GM12878 (cell line): ENCODE measurements at regions not wholly inside any gene's neighbourhood (a gene's known extent, or its start where the extent isn't known, plus 50 kb on each side); places are given as distances from the start of the nearest gene placed in this dataset.
A peak's percentile ranks its signal among the peaks of the same experiment; 100 is the strongest.

ENCODE experiments used
- ATAC-seq: fragments of 200-7000 bp; cut with Tn5 transposase; 3 replicates; pipeline ENCODE4 v1.9.1; 2020; ENCODE audit warnings: mild to moderate bottlenecking, moderate library complexity
- BruUV-seq: library from RNA; stranded (reverse); fragments of 400-500 nt; replicated peaks from 2 replicates; lab custom pipeline; 2021; lab: Mats Ljungman, UMichigan
- CTCF ChIA-PET: fragments of 300-600 bp; sonication (Branson Sonifier 250); formaldehyde crosslinking; extraction: SDS; loops from one replicate; lab custom pipeline; 2021; ENCODE audit warnings: inconsistent platforms; lab: Yijun Ruan, JAX
- POLR2A ChIA-PET: fragments of 350-600 bp; formaldehyde crosslinking; extraction: SDS; loops from one replicate; lab custom pipeline; 2021; ENCODE audit warnings: inconsistent platforms; lab: Charles Lee
- RAD21 ChIA-PET: fragments of 300-600 bp; sonication (Branson Sonifier 250); formaldehyde crosslinking; loops from one replicate; lab custom pipeline; 2023; ENCODE audit warnings: antibody characterized with exemption; ENCODE audit not compliant: unreplicated experiment; lab: Charles Lee
- SMC1A ChIA-PET: fragments of 300-600 bp; sonication (Branson Sonifier 250); formaldehyde crosslinking; loops from one replicate; lab custom pipeline; 2023; ENCODE audit not compliant: unreplicated experiment, uncharacterized antibody; lab: Charles Lee
- DNase-seq: peaks from one replicate; pipeline ENCODE4 v3.0.0-alpha.2; 2011; ENCODE audit warnings: low read depth, low spot score
- FAIRE-seq: peaks from 3 replicates; lab custom pipeline; 2011; peaks lifted over from hg19 to GRCh38; lab: Jason Lieb, UNC
- H2AFZ ChIP-seq: 2 replicates; pipeline ENCODE4 v1.6.0; 2011; ENCODE audit warnings: low read depth, low read length, control low read depth; ENCODE audit not compliant: control insufficient read depth
- H3K27ac ChIP-seq: 2 replicates; pipeline ENCODE4 v1.5.1; 2011; ENCODE audit warnings: control low read depth; ENCODE audit not compliant: control insufficient read depth, insufficient read depth
- H3K27me3 ChIP-seq, 2 experiments: replicated peaks in 1 of 2; 2 replicates each; pipeline versions ENCODE4 v1.6.0 to v1.6.1; 2011; ENCODE audit warnings: low read length in 1 of 2; ENCODE audit not compliant: control insufficient read depth in 2 of 2, insufficient read depth in 2 of 2
- H3K36me3 ChIP-seq, 2 experiments: 2 replicates each; pipeline ENCODE4 v1.5.1; 2011; ENCODE audit warnings: low read length in 1 of 2; ENCODE audit not compliant: control insufficient read depth in 2 of 2, insufficient read depth in 2 of 2
- H3K4me1 ChIP-seq: 2 replicates; pipeline ENCODE4 v1.6.1; 2011; ENCODE audit warnings: mild to moderate bottlenecking, low read length, moderate library complexity, mixed read lengths; ENCODE audit not compliant: control insufficient read depth, insufficient read depth
- H3K4me2 ChIP-seq: 2 replicates; pipeline ENCODE4 v1.6.0; 2011; ENCODE audit warnings: control low read depth; ENCODE audit not compliant: control insufficient read depth, insufficient read depth
- H3K4me3 ChIP-seq: fragments of 200-600 bp; sonication (generic); 2 replicates; pipeline ENCODE4 v1.5.1; 2016
- H3K79me2 ChIP-seq: 2 replicates; pipeline ENCODE4 v1.6.0; 2011; ENCODE audit warnings: low read length; ENCODE audit not compliant: control insufficient read depth, insufficient read depth
- H3K9ac ChIP-seq: 2 replicates; pipeline ENCODE4 v1.8.0; 2011; ENCODE audit warnings: low read length, control low read depth, mixed read lengths; ENCODE audit not compliant: control insufficient read depth, insufficient read depth
- H3K9me3 ChIP-seq: replicated peaks from 3 replicates; pipeline ENCODE4 v1.5.1; 2011; ENCODE audit warnings: mild to moderate bottlenecking, low read length; ENCODE audit not compliant: control insufficient read depth, insufficient read depth
- H4K20me1 ChIP-seq: 2 replicates; pipeline ENCODE4 v1.6.0; 2011; ENCODE audit not compliant: control insufficient read depth, insufficient read depth
- CBFB ChIP-seq: IDR thresholded peaks from 2 replicates; pipeline ENCODE4 v1.6.1; 2016; ENCODE audit warnings: antibody characterized with exemption, low read depth
- CHD1 ChIP-seq: IDR thresholded peaks from 2 replicates; pipeline ENCODE4 v1.6.1; 2012; ENCODE audit warnings: low read depth, low read length, improper control_type of control experiment
- KDM1A ChIP-seq: fragments of 200-600 bp; sonication (generic); IDR thresholded peaks from 2 replicates; pipeline ENCODE4 v1.6.1; 2016; ENCODE audit warnings: borderline replicate concordance
- PAX8 ChIP-seq: fragments of 450-650 bp; IDR thresholded peaks from 2 replicates; pipeline ENCODE4 v1.6.1; 2017; ENCODE audit warnings: mild to moderate bottlenecking, moderate library complexity
- POLR2A ChIP-seq: IDR thresholded peaks from 2 replicates; pipeline ENCODE4 v1.6.1; 2011; ENCODE audit warnings: low read depth, mild to moderate bottlenecking, low read length
- SRF ChIP-seq, 2 experiments: IDR thresholded peaks; 2 replicates each; pipeline ENCODE4 v1.6.1; 2011; ENCODE audit warnings: low read depth in 2 of 2, low read length in 2 of 2, mild to moderate bottlenecking in 1 of 2, moderate library complexity in 1 of 2
- ZNF207 ChIP-seq: fragments of 450-650 bp; IDR thresholded peaks from 2 replicates; pipeline ENCODE4 v1.6.1; 2014; ENCODE audit warnings: antibody characterized with exemption, mild to moderate bottlenecking, borderline replicate concordance
- ZNF274 ChIP-seq: IDR thresholded peaks from one replicate; pipeline ENCODE4 v1.8.0; 2011; ENCODE audit not compliant: insufficient read length, insufficient read depth
- ZZZ3 ChIP-seq: IDR thresholded peaks from 2 replicates; pipeline ENCODE4 v1.6.1; 2011; ENCODE audit warnings: low read depth; ENCODE audit not compliant: control insufficient read depth, insufficient read length
- WGBS: methylation state at CpG from one replicate; pipeline ENCODE4 v1.1.6; 2016; ENCODE audit warnings: low lambda C conversion rate; ENCODE audit not compliant: insufficient replicate concordance, insufficient coverage; ENCODE audit errors: missing lambda C conversion rate; 5-methylcytosine and 5-hydroxymethylcytosine counted together
- in situ Hi-C: fragments of 300-500 bp; cut with MboI; formaldehyde crosslinking; loops from 9 replicates; pipeline ENCODE4 v1.14.3; 2018; ENCODE audit warnings: mixed read lengths
- intact Hi-C: fragments of 100-400 bp; cut with micrococcal nuclease; formaldehyde crosslinking; loops from one replicate; pipeline ENCODE4 v1.14.2; 2022; ENCODE audit not compliant: unreplicated experiment
- TF ChIP-seq, protein P1 (sequence below): fragments of 450-650 bp; IDR thresholded peaks from 2 replicates; pipeline ENCODE4 v1.6.1; 2017; ENCODE audit warnings: low read depth, mild to moderate bottlenecking, moderate library complexity
- TF ChIP-seq, protein P2 (sequence below): IDR thresholded peaks from 2 replicates; pipeline ENCODE4 v1.6.1; 2012; ENCODE audit warnings: improper control_type of control experiment, low read depth, low read length; ENCODE audit not compliant: insufficient replicate concordance
- TF ChIP-seq, protein P3 (sequence below): IDR thresholded peaks from 2 replicates; pipeline ENCODE4 v1.6.1; 2012; ENCODE audit warnings: low read depth, low read length, improper control_type of control experiment

DNA sequence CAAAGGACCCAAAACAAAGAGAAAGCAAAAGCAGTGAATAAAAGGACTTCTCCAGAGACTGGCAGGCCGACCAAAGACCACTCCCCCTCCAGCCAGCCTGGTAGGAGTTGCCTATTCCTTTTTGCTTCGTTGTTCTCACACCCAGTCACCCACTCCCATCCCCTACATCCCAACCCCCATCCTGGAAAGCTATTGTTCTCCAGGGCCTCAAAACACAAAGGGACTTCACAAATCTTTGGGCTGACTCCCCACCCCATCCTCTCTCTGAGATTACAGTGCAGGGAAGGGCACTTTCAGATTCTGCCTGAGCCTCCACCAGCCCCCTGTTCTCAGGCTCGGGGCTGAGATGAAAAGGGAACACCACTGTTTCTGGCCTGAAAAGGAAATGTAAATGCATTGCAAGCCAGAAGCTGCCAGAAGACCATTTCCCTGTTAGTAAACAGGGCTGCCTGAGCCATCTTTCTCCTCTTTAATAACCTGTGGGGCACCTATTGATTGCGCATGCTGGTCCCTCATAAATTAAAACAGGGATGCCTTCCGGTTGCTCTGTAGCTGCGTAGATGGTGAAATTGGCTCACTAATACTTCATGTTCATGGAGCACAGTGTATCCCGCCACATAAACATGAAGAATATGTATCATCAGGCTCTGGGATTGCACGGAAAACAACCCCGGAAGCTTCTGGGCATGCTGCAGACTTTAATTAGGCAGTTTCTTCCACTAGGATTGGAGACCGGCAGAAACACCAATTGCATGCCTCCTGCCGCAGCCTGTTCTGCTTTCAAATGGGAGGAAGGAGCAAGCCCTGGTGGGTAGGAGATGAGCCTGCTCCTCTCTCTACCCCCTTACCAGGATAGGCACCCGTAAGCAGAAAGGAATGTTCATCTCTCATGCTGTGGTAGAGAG is 130.3 kb upstream of the FUT8 start (continued):
- TF ChIP-seq KDM1A, result no peak
- TF ChIP-seq POLR2A, result 0 out of 2 replicates have a peak, but pooled peaks have one; percentile 8
- no peak for TF ChIP-seq ZNF274
- TF ChIP-seq ZNF207, result no peak

DNA sequence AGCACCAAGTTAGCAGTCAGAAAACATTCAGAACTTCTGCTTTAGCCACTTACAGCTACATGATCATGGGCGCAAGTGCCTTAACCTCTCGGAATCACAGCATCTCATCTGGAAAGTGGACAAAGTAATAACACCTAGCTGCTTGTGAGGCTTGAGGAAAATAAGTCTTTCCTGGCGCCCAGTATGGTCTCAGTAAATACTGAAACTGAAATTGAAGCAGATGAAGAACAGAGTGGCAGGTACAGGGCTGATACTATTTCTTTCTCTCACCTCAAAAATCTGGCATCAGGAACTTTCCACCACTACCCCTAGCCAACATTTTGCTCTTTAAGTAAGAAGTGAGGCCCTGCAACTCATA is 129.7 kb upstream of the FUT8 start:
- ChIA-PET CTCF (interaction anchor here (1.0 to 12.7 kb wide), 8 partner anchors 18 to 133 kb away, joined by 3 to 199 read pairs (median 4); partner anchors contain the start of gene FUT8), POLR2A (interaction anchor here (0.5 to 2.0 kb wide), 5 partner anchors 9 to 133 kb away, joined by 3 to 5 read pairs (median 4); no protein-coding TSS in a partner anchor), RAD21 (interaction anchor here (1.2 to 8.9 kb wide), 5 partner anchors 21 to 129 kb away, joined by 3 to 209 read pairs (median 8); partner anchors contain the start of gene FUT8), SMC1A (interaction anchor here (0.7 to 12.7 kb wide), 19 partner anchors 10 to 678 kb away, joined by 3 to 203 read pairs (median 3); no protein-coding TSS in a partner anchor)
- H3K9ac ChIP-seq, result peak overlapping the region; percentile 81
- H3K4me3 ChIP-seq, result peak overlapping the region; percentile 66
- intact Hi-C loops, result loop anchor here (10.0 kb wide), 2 partner anchors 298 to 542 kb away; partner anchors contain the start of gene FNTB
- ATAC-seq (peak; percentile 20), FAIRE-seq (peak; percentile 84), DNase-seq (no peak)
- H3K27me3 ChIP-seq, result no peaks in the 10 kb centered on the region
- H3K79me2 ChIP-seq, result peaks cover 7% of the 10 kb centered on the region; the same call in 1 of the 2 replicates
- no TSS peak for BruUV-seq
- peaks cover 49% of the 10 kb centered on the region for H3K4me1 ChIP-seq
- no peaks in the 10 kb centered on the region for H3K36me3 ChIP-seq
- no peaks in the 10 kb centered on the region; the same call in 2 of the 3 replicates for H3K9me3 ChIP-seq
- 0% methylated on average over 3 of the region's 3 CpGs for WGBS
- peak overlapping the region; percentile 89 for H3K27ac ChIP-seq
- peak overlapping the region; percentile 92 for H3K4me2 ChIP-seq
- in situ Hi-C loops, result loop anchor here (10.0 kb wide), 1 partner anchor 118 kb away; no protein-coding TSS in a partner anchor
- peak overlapping the region; percentile 67 for H2AFZ ChIP-seq
- no peaks in the 10 kb centered on the region for H4K20me1 ChIP-seq
- TF ChIP-seq CHD1 (no peak), PAX8 (no peak), CBFB (no peak), ZZZ3 (no peak), SRF (IDR thresholded peaks at IDR 0.05; ENCODE audit: low read depth in 2 of 2, low read length in 2 of 2) (no peak)
- TF ChIP-seq, protein P1, sequence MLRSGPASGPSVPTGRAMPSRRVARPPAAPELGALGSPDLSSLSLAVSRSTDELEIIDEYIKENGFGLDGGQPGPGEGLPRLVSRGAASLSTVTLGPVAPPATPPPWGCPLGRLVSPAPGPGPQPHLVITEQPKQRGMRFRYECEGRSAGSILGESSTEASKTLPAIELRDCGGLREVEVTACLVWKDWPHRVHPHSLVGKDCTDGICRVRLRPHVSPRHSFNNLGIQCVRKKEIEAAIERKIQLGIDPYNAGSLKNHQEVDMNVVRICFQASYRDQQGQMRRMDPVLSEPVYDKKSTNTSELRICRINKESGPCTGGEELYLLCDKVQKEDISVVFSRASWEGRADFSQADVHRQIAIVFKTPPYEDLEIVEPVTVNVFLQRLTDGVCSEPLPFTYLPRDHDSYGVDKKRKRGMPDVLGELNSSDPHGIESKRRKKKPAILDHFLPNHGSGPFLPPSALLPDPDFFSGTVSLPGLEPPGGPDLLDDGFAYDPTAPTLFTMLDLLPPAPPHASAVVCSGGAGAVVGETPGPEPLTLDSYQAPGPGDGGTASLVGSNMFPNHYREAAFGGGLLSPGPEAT, result no peak
- TF ChIP-seq, protein P2, sequence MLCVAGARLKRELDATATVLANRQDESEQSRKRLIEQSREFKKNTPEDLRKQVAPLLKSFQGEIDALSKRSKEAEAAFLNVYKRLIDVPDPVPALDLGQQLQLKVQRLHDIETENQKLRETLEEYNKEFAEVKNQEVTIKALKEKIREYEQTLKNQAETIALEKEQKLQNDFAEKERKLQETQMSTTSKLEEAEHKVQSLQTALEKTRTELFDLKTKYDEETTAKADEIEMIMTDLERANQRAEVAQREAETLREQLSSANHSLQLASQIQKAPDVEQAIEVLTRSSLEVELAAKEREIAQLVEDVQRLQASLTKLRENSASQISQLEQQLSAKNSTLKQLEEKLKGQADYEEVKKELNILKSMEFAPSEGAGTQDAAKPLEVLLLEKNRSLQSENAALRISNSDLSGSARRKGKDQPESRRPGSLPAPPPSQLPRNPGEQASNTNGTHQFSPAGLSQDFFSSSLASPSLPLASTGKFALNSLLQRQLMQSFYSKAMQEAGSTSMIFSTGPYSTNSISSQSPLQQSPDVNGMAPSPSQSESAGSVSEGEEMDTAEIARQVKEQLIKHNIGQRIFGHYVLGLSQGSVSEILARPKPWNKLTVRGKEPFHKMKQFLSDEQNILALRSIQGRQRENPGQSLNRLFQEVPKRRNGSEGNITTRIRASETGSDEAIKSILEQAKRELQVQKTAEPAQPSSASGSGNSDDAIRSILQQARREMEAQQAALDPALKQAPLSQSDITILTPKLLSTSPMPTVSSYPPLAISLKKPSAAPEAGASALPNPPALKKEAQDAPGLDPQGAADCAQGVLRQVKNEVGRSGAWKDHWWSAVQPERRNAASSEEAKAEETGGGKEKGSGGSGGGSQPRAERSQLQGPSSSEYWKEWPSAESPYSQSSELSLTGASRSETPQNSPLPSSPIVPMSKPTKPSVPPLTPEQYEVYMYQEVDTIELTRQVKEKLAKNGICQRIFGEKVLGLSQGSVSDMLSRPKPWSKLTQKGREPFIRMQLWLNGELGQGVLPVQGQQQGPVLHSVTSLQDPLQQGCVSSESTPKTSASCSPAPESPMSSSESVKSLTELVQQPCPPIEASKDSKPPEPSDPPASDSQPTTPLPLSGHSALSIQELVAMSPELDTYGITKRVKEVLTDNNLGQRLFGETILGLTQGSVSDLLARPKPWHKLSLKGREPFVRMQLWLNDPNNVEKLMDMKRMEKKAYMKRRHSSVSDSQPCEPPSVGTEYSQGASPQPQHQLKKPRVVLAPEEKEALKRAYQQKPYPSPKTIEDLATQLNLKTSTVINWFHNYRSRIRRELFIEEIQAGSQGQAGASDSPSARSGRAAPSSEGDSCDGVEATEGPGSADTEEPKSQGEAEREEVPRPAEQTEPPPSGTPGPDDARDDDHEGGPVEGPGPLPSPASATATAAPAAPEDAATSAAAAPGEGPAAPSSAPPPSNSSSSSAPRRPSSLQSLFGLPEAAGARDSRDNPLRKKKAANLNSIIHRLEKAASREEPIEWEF, result no peak
- TF ChIP-seq, protein P3, sequence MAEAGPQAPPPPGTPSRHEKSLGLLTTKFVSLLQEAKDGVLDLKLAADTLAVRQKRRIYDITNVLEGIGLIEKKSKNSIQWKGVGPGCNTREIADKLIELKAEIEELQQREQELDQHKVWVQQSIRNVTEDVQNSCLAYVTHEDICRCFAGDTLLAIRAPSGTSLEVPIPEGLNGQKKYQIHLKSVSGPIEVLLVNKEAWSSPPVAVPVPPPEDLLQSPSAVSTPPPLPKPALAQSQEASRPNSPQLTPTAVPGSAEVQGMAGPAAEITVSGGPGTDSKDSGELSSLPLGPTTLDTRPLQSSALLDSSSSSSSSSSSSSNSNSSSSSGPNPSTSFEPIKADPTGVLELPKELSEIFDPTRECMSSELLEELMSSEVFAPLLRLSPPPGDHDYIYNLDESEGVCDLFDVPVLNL, result no peak
